ENCODE measurements at regions not wholly inside any gene's neighbourhood (a gene's known extent, or its start where the extent isn't known, plus 50 kb on each side); places are given as distances from the start of the nearest gene placed in this dataset.

DNA sequence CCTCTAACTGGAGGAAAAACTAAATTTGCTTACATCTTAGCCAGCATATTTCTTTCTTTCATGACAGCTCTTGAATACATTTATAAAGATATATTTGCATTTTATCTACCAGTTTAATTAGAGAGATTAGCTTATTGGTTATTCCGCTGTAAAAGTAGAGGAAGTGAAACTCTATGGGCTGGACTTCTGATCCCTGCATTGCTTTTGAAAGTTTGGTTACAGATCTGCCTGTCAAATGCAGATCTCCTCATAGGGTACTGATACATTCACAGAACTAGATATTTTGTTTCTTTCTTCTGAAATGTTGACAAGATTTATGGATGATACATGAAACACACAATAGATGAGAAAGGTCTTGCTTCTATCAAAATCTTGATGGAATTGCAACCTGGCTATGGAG is 581.4 kb upstream of the AADAT start:
- no peak for ATAC-seq
- no peaks in the 10 kb centered on the region for H3K27me3 ChIP-seq
- TF ChIP-seq, protein P1, sequence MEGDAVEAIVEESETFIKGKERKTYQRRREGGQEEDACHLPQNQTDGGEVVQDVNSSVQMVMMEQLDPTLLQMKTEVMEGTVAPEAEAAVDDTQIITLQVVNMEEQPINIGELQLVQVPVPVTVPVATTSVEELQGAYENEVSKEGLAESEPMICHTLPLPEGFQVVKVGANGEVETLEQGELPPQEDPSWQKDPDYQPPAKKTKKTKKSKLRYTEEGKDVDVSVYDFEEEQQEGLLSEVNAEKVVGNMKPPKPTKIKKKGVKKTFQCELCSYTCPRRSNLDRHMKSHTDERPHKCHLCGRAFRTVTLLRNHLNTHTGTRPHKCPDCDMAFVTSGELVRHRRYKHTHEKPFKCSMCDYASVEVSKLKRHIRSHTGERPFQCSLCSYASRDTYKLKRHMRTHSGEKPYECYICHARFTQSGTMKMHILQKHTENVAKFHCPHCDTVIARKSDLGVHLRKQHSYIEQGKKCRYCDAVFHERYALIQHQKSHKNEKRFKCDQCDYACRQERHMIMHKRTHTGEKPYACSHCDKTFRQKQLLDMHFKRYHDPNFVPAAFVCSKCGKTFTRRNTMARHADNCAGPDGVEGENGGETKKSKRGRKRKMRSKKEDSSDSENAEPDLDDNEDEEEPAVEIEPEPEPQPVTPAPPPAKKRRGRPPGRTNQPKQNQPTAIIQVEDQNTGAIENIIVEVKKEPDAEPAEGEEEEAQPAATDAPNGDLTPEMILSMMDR (IDR thresholded peaks at IDR 0.05 in 4 of 5, conservative IDR thresholded peaks at IDR 0.05 in 1 of 5), result no peak
- no peak for TF ChIP-seq POLR2A (IDR thresholded peaks at IDR 0.05)
- no peak for DNase-seq
- H3K27ac ChIP-seq, result no peak overlapping the region
- intact Hi-C loops (cut with DNase I; ENCODE audit: low total_unique reads) (no loop called here), in situ Hi-C loops (cut with MboI; ENCODE audit: low sequenced_read_pairs in 4 of 4) (no loop called here)
- H3K36me3 ChIP-seq, result no peaks in the 10 kb centered on the region
- no peaks in the 10 kb centered on the region for H3K9me3 ChIP-seq
- no peaks in the 10 kb centered on the region for H3K4me1 ChIP-seq
- no peak overlapping the region for H3K4me3 ChIP-seq

DNA sequence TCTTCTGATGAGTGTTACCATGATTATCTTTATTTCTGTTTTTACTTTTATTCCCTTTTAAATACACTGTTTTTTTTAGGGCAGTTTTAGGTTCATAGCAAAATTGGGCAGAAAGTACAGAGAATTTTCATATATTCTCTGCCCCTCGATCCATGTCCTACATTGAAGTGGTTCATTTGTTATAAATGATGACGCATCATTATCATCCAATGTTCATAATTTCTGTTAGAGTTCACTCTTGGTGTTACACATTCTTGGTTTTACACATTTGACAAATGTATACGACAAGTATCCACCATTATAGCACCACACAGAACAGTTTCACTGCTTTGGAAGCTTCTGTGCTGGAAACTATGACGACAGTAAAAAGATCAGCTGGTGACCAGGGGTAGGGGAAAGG is 578.1 kb upstream of the AADAT start:
- ATAC-seq (no peak), DNase-seq (no peak)
- intact Hi-C loops (cut with DNase I; ENCODE audit: low total_unique reads) (no loop called here), in situ Hi-C loops (cut with MboI; ENCODE audit: low sequenced_read_pairs in 4 of 4) (no loop called here)
- Histone ChIP-seq H3K27me3 (no peaks in the 10 kb centered on the region), H3K36me3 (no peaks in the 10 kb centered on the region), H3K4me3 (no peak overlapping the region), H3K4me1 (no peaks in the 10 kb centered on the region), H3K27ac (no peak overlapping the region), H3K9me3 (no peaks in the 10 kb centered on the region)
- TF ChIP-seq, protein P1 (IDR thresholded peaks at IDR 0.05 in 4 of 5, conservative IDR thresholded peaks at IDR 0.05 in 1 of 5), result no peak
- TF ChIP-seq POLR2A (IDR thresholded peaks at IDR 0.05), result no peak

DNA sequence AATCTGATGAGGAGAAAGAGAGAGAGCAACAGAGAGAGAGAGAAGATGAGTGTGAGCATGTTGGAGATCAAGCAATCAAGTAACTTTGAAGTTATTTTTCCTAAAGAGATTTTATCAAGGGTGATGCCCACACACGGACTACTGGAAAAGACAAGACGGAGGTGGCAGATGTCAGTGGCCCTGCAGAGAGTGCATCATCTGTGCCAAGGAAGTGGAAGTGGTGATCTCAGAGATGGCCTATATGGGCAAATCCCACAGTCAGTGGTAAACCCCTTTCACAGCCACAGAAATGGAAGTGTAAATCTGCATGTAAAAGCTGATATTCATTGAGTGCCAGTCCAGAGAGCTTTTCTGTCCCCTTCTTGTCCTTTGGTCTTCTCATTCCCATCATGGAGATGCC is 577.2 kb upstream of the AADAT start:
- in situ Hi-C loops (cut with MboI; ENCODE audit: low sequenced_read_pairs in 4 of 4) (no loop called here), intact Hi-C loops (cut with DNase I; ENCODE audit: low total_unique reads) (no loop called here)
- Histone ChIP-seq H3K36me3 (no peaks in the 10 kb centered on the region), H3K27ac (no peak overlapping the region), H3K9me3 (no peaks in the 10 kb centered on the region), H3K27me3 (no peaks in the 10 kb centered on the region), H3K4me1 (no peaks in the 10 kb centered on the region), H3K4me3 (no peak overlapping the region)
- ATAC-seq, result no peak
- no peak for TF ChIP-seq POLR2A (IDR thresholded peaks at IDR 0.05)
- TF ChIP-seq, protein P1 (IDR thresholded peaks at IDR 0.05 in 4 of 5, conservative IDR thresholded peaks at IDR 0.05 in 1 of 5), result no peak
- DNase-seq, result no peak

DNA sequence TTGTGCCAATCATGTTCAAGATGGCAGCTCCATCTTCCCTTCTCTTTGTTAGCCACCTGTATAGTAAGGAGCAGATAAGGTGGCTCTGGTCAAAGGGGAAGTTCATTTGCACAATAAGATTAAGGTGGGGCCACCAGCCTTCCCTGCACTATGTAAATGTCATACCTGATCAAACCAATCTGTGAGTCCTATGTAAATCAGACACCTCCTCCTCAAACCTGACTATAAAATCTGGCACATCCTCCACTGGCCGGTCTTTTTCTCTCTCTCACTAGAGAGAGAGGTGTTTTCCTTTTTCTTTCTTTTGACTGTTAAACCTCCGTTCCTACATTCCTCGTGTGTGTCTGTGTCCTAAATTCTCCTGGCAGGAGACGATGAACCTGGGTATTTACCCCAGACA is 572.5 kb upstream of the AADAT start:
- H3K4me1 ChIP-seq, result no peaks in the 10 kb centered on the region
- no peak overlapping the region for H3K4me3 ChIP-seq
- TF ChIP-seq, protein P1 (IDR thresholded peaks at IDR 0.05 in 4 of 5, conservative IDR thresholded peaks at IDR 0.05 in 1 of 5), result no peak
- TF ChIP-seq POLR2A (IDR thresholded peaks at IDR 0.05), result no peak
- H3K9me3 ChIP-seq, result no peaks in the 10 kb centered on the region
- intact Hi-C loops (cut with DNase I; ENCODE audit: low total_unique reads), result no loop called here
- ATAC-seq (no peak), DNase-seq (no peak)
- no peaks in the 10 kb centered on the region for H3K27me3 ChIP-seq
- in situ Hi-C loops (cut with MboI; ENCODE audit: low sequenced_read_pairs in 4 of 4), result no loop called here
- no peaks in the 10 kb centered on the region for H3K36me3 ChIP-seq
- no peak overlapping the region for H3K27ac ChIP-seq

DNA sequence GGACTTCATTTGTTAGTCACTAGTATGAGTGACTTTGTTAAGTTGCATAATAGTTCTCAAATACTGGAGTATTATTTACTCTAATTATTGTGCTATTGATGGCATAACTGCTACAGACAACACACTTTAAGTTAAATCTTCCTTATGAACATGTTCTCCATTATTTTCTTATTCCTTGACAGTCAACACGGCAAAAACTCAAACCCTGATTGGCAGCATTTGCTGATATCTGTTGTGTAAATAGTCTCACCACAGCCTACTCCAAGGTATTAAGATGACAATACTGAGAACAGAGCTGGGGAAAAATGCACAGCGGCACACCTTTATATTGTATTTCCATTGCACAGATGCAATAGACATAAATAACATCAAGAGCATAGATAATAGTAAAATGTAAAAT is 568.0 kb upstream of the AADAT start:
- TF ChIP-seq POLR2A (IDR thresholded peaks at IDR 0.05), result no peak
- TF ChIP-seq, protein P1 (IDR thresholded peaks at IDR 0.05 in 4 of 5, conservative IDR thresholded peaks at IDR 0.05 in 1 of 5), result no peak
- Histone ChIP-seq H3K36me3 (no peaks in the 10 kb centered on the region), H3K27me3 (no peaks in the 10 kb centered on the region), H3K27ac (no peak overlapping the region), H3K4me1 (no peaks in the 10 kb centered on the region), H3K9me3 (no peaks in the 10 kb centered on the region), H3K4me3 (no peak overlapping the region)
- in situ Hi-C loops (cut with MboI; ENCODE audit: low sequenced_read_pairs in 4 of 4) (no loop called here), intact Hi-C loops (cut with DNase I; ENCODE audit: low total_unique reads) (no loop called here)
- no peak for DNase-seq
- no peak for ATAC-seq

Data from gastrocnemius medialis (tissue), 4 donors.